ENCODE measurements at regions not wholly inside any gene's neighbourhood (a gene's known extent, or its start where the extent isn't known, plus 50 kb on each side); places are given as distances from the start of the nearest gene placed in this dataset.

- no peaks in the 10 kb centered on the region for H3K4me1 ChIP-seq (ENCODE audit: control insufficient read depth, insufficient read depth, low read length)
- WGBS (ENCODE audit: insufficient coverage, insufficient read length) = no CpG with 5 or more reads among the region's 5 CpGs
- DNase-seq (ENCODE audit: low read depth, low spot score) = no peak
- no peaks in the 10 kb centered on the region for H3K36me3 ChIP-seq (ENCODE audit: control insufficient read depth, insufficient read depth, low read length)
- no peaks in the 10 kb centered on the region for H3K9me3 ChIP-seq (ENCODE audit: control insufficient read depth, insufficient read depth, low read length)
- H3K27me3 ChIP-seq (ENCODE audit: control insufficient read depth, insufficient read depth, low read length) = no peaks in the 10 kb centered on the region
- no peak overlapping the region for H3K27ac ChIP-seq (ENCODE audit: low read length)
- no peak overlapping the region for H3K4me3 ChIP-seq (ENCODE audit: low read length)
Observed at GRCh38 chr1:208510192-208510952, 266.2 kb upstream of the PLXNA2 start.

DNA sequence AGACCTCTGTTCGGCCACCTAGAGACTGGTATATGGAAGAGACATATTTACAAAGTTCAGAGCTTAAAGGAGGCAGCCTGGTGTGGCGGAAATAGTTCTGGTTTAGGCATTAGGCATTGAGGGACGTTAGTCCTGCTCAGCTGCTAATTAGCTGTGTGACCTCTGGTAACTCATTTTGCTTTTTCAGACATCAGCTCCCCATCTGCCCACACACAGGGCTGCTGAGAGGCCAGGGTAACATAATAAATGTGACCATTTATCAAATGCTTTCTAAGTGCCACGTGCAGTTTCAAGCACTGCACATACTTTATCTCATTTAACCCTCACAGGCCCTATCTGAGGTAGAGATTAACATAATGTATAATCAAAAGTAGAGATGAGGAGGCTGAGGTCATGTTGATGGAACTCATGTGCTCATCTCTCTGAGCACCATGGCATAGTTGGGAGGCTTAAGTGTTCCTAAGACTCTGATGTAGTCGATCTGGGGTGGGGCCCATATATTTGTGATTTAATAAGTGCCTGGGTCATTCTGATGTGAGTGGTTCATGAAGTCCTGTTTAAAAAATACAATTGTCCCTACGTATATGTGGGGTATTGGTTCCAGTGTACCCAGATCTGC lies 267.2 kb upstream of the PLXNA2 start:
- WGBS (ENCODE audit: insufficient coverage, insufficient read length) = no CpG with 5 or more reads among the region's 6 CpGs
- no peaks in the 10 kb centered on the region for H3K36me3 ChIP-seq (ENCODE audit: control insufficient read depth, insufficient read depth, low read length)
- no peak overlapping the region for H3K27ac ChIP-seq (ENCODE audit: low read length)
- H3K27me3 ChIP-seq (ENCODE audit: control insufficient read depth, insufficient read depth, low read length) = no peaks in the 10 kb centered on the region
- no peak for DNase-seq (ENCODE audit: low read depth, low spot score)
- no peak overlapping the region for H3K4me3 ChIP-seq (ENCODE audit: low read length)
- no peaks in the 10 kb centered on the region for H3K4me1 ChIP-seq (ENCODE audit: control insufficient read depth, insufficient read depth, low read length)
- no peaks in the 10 kb centered on the region for H3K9me3 ChIP-seq (ENCODE audit: control insufficient read depth, insufficient read depth, low read length)

DNA sequence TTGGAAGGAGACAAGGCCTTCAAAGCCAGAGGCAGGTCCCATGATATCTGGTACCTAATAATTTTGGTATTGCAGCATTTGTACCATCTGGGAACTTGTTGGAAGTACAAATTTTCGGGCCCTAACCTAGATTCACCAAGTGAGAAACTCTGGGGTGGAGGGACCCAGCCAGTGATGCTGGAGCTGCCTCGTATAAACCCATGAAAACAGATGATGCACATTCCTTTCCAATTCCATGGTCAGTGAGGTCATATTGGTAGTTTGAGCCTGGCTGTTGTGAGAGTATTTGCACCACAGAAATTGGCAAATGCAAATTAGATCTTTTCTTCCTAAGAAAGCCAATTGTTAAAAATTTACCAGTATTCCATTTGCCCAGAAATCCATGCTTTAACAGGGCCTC lies 269.6 kb upstream of the PLXNA2 start:
- no CpG with 5 or more reads among the region's 2 CpGs for WGBS (ENCODE audit: insufficient coverage, insufficient read length)
- Histone ChIP-seq H3K4me1 (ENCODE audit: control insufficient read depth, insufficient read depth, low read length) (no peaks in the 10 kb centered on the region), H3K4me3 (ENCODE audit: low read length) (no peak overlapping the region), H3K9me3 (ENCODE audit: control insufficient read depth, insufficient read depth, low read length) (no peaks in the 10 kb centered on the region), H3K27ac (ENCODE audit: low read length) (no peak overlapping the region), H3K36me3 (ENCODE audit: control insufficient read depth, insufficient read depth, low read length) (no peaks in the 10 kb centered on the region), H3K27me3 (ENCODE audit: control insufficient read depth, insufficient read depth, low read length) (no peaks in the 10 kb centered on the region)
- no peak for DNase-seq (ENCODE audit: low read depth, low spot score)

- WGBS (ENCODE audit: insufficient coverage, insufficient read length) = no CpG with 5 or more reads among the region's 3 CpGs
- no peaks in the 10 kb centered on the region for H3K4me1 ChIP-seq (ENCODE audit: control insufficient read depth, insufficient read depth, low read length)
- H3K27me3 ChIP-seq (ENCODE audit: control insufficient read depth, insufficient read depth, low read length) = no peaks in the 10 kb centered on the region
- no peak overlapping the region for H3K27ac ChIP-seq (ENCODE audit: low read length)
- no peaks in the 10 kb centered on the region for H3K9me3 ChIP-seq (ENCODE audit: control insufficient read depth, insufficient read depth, low read length)
- no peaks in the 10 kb centered on the region for H3K36me3 ChIP-seq (ENCODE audit: control insufficient read depth, insufficient read depth, low read length)
- H3K4me3 ChIP-seq (ENCODE audit: low read length) = no peak overlapping the region
- DNase-seq (ENCODE audit: low read depth, low spot score) = no peak
Observed at GRCh38 chr1:208515129-208515528, 270.9 kb upstream of the PLXNA2 start.

DNA sequence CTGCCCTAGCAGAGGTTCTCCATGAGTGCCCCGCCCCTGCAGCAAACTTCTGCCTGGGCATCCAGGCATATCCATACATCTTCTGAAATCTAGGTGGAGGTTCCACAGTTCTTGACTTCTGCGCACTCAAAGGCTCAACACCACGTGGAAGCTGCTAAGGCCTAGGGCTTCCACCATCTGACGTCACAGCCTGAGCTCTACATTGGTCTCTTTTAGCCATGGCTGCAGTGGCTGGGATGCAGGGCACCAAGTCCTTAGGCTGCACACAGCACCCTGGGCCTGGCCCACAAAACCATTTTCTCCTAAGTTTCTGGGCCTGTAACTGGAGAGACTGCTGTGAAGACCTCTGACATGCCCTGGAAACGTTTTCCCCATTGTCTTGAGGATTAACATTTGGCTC lies 272.6 kb upstream of the PLXNA2 start:
- H3K27me3 ChIP-seq (ENCODE audit: control insufficient read depth, insufficient read depth, low read length) = no peaks in the 10 kb centered on the region
- no peaks in the 10 kb centered on the region for H3K4me1 ChIP-seq (ENCODE audit: control insufficient read depth, insufficient read depth, low read length)
- H3K4me3 ChIP-seq (ENCODE audit: low read length) = no peak overlapping the region
- H3K9me3 ChIP-seq (ENCODE audit: control insufficient read depth, insufficient read depth, low read length) = no peaks in the 10 kb centered on the region
- no peak overlapping the region for H3K27ac ChIP-seq (ENCODE audit: low read length)
- WGBS (ENCODE audit: insufficient coverage, insufficient read length) = no CpG with 5 or more reads among the region's 5 CpGs
- H3K36me3 ChIP-seq (ENCODE audit: control insufficient read depth, insufficient read depth, low read length) = no peaks in the 10 kb centered on the region
- no peak for DNase-seq (ENCODE audit: low read depth, low spot score)

DNA sequence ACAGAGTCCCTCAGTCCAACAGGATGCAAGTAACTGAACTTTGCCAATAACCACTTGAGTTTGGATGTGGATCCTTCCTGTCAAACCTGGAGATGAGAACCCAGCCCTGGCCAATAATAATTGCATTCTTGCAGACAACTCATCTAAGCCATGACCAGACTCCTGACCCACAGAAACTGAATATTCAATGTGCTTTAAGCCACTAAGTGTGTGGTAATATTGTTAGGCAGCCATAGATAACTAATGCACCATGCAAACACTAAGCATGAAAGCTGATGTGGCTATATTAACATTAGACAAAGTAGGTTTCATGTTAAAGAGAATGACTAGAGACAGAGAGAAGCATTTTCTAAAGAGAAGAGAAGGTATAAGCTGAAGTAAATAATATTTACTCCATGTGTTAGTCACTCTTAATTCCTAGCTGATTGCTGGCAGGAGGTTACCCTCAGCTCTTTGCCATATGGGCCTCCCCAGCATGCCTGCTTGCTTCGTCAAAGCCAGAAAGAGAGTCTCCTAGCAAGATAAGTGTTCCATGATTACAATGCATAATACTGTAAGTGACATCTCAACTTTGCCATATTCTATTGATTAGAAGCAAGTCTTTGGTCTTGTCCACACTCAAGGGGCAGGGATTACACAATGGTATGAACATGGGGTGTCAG lies 276.4 kb upstream of the PLXNA2 start:
- no CpG with 5 or more reads among the region's 1 CpG for WGBS (ENCODE audit: insufficient coverage, insufficient read length)

DNA sequence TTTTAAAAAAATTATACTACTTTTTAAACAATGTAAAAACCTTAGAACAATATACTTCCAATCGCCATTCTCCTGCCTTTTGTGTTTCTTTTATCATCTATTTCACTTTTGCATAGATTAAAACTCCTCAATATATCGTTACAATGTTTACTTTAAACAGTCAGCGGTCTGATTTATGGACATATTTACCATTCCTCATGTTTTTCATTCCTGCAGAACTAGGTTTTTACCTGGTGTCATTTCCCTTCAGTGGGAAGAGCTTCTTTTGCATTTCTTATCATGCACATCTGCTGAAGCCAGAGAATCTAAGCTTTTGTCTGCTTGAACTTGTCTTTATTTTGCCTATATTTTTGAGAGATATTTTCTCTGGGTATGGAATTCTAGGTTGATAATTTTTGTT lies 277.4 kb upstream of the PLXNA2 start:
- Histone ChIP-seq H3K4me1 (ENCODE audit: control insufficient read depth, insufficient read depth, low read length) (no peaks in the 10 kb centered on the region), H3K27me3 (ENCODE audit: control insufficient read depth, insufficient read depth, low read length) (no peaks in the 10 kb centered on the region), H3K36me3 (ENCODE audit: control insufficient read depth, insufficient read depth, low read length) (no peaks in the 10 kb centered on the region), H3K4me3 (ENCODE audit: low read length) (no peak overlapping the region), H3K9me3 (ENCODE audit: control insufficient read depth, insufficient read depth, low read length) (no peaks in the 10 kb centered on the region), H3K27ac (ENCODE audit: low read length) (no peak overlapping the region)
- no peak for DNase-seq (ENCODE audit: low read depth, low spot score)
- 100% methylated on average over 1 of the region's 3 CpGs for WGBS (ENCODE audit: insufficient coverage, insufficient read length)

More for the DNA sequence above, 276.4 kb upstream of the PLXNA2 start:
- Histone ChIP-seq H3K4me3 (ENCODE audit: low read length) (no peak overlapping the region), H3K4me1 (ENCODE audit: control insufficient read depth, insufficient read depth, low read length) (no peaks in the 10 kb centered on the region), H3K9me3 (ENCODE audit: control insufficient read depth, insufficient read depth, low read length) (no peaks in the 10 kb centered on the region), H3K27me3 (ENCODE audit: control insufficient read depth, insufficient read depth, low read length) (no peaks in the 10 kb centered on the region), H3K27ac (ENCODE audit: low read length) (no peak overlapping the region), H3K36me3 (ENCODE audit: control insufficient read depth, insufficient read depth, low read length) (no peaks in the 10 kb centered on the region)
- DNase-seq (ENCODE audit: low read depth, low spot score) = no peak

GRCh38 chr1:208523007-208523406 lies 278.8 kb upstream of the PLXNA2 start:
- no peaks in the 10 kb centered on the region for H3K4me1 ChIP-seq (ENCODE audit: control insufficient read depth, insufficient read depth, low read length)
- H3K27me3 ChIP-seq (ENCODE audit: control insufficient read depth, insufficient read depth, low read length) = no peaks in the 10 kb centered on the region
- no peak overlapping the region for H3K27ac ChIP-seq (ENCODE audit: low read length)
- DNase-seq (ENCODE audit: low read depth, low spot score) = no peak
- no peak overlapping the region for H3K4me3 ChIP-seq (ENCODE audit: low read length)
- WGBS (ENCODE audit: insufficient coverage, insufficient read length) = no CpG with 5 or more reads among the region's 5 CpGs
- no peaks in the 10 kb centered on the region for H3K36me3 ChIP-seq (ENCODE audit: control insufficient read depth, insufficient read depth, low read length)
- no peaks in the 10 kb centered on the region for H3K9me3 ChIP-seq (ENCODE audit: control insufficient read depth, insufficient read depth, low read length)

- no peak for DNase-seq (ENCODE audit: low read depth, low spot score)
Observed at GRCh38 chr1:208524376-208524775, 280.2 kb upstream of the PLXNA2 start.

DNA sequence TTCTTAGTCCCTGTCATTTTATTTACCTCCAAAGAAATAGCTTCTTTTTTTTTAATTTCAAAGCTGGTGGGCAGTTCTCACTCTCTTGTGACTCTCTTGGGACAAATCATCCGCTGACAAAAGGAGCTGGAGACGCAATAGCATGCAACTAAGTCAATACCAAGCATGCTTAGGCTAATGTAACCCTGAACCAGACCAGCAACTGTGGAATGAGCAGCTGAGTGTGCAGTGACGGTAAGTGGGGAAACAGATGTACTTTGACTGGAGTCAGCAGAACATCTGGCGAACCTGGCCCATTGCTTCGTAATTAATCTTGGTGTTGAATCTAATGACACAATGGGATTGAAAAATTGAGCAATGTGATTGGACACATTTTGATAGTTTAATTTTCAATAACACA lies 280.7 kb upstream of the PLXNA2 start:
- whole genome bisulfite sequencing (ENCODE audit: insufficient coverage, insufficient read length) = no CpG with 5 or more reads among the region's 5 CpGs
- no peak for DNase-seq (ENCODE audit: low read depth, low spot score)
- H3K4me3 ChIP-seq (ENCODE audit: low read length) = no peak overlapping the region

More at GRCh38 chr1:208524376-208524775, 280.2 kb upstream of the PLXNA2 start:
- Histone ChIP-seq H3K9me3 (ENCODE audit: control insufficient read depth, insufficient read depth, low read length) (no peaks in the 10 kb centered on the region), H3K4me1 (ENCODE audit: control insufficient read depth, insufficient read depth, low read length) (no peaks in the 10 kb centered on the region), H3K27me3 (ENCODE audit: control insufficient read depth, insufficient read depth, low read length) (no peaks in the 10 kb centered on the region), H3K4me3 (ENCODE audit: low read length) (no peak overlapping the region), H3K36me3 (ENCODE audit: control insufficient read depth, insufficient read depth, low read length) (no peaks in the 10 kb centered on the region), H3K27ac (ENCODE audit: low read length) (no peak overlapping the region)
- no CpG with 5 or more reads among the region's 4 CpGs for WGBS (ENCODE audit: insufficient coverage, insufficient read length)

More for the DNA sequence above, 280.7 kb upstream of the PLXNA2 start:
- no peaks in the 10 kb centered on the region for H3K4me1 ChIP-seq (ENCODE audit: control insufficient read depth, insufficient read depth, low read length)
- no peaks in the 10 kb centered on the region for H3K9me3 ChIP-seq (ENCODE audit: control insufficient read depth, insufficient read depth, low read length)
- no peaks in the 10 kb centered on the region for H3K27me3 ChIP-seq (ENCODE audit: control insufficient read depth, insufficient read depth, low read length)
- H3K36me3 ChIP-seq (ENCODE audit: control insufficient read depth, insufficient read depth, low read length) = no peaks in the 10 kb centered on the region
- H3K27ac ChIP-seq (ENCODE audit: low read length) = no peak overlapping the region
